ENCODE measurements at regions not wholly inside any gene's neighbourhood (a gene's known extent, or its start where the extent isn't known, plus 50 kb on each side); places are given as distances from the start of the nearest gene placed in this dataset.

GRCh38 chr1:87894062-87894461, 565.4 kb downstream of the LMO4 start:
- no peak for DNase-seq

GRCh38 chr1:87897481-87897880, 568.8 kb downstream of the LMO4 start:
- no peak for DNase-seq

- DNase-seq: no peak
Measured at GRCh38 chr1:87898431-87898830, 569.8 kb downstream of the LMO4 start.

GRCh38 chr1:87899017-87899416, 570.3 kb downstream of the LMO4 start:
- DNase-seq: no peak

- no peak for DNase-seq
Measured at GRCh38 chr1:87899746-87900145, 571.1 kb downstream of the LMO4 start.

GRCh38 chr1:87902830-87903229, 574.1 kb downstream of the LMO4 start:
- no peak for DNase-seq

GRCh38 chr1:87903242-87903641, 574.6 kb downstream of the LMO4 start:
- no peak for DNase-seq

GRCh38 chr1:87904651-87905050, 576.0 kb downstream of the LMO4 start:
- no peak for DNase-seq

- no peak for DNase-seq
Measured at GRCh38 chr1:87905651-87906050, 577.0 kb downstream of the LMO4 start.

GRCh38 chr1:87906078-87906477, 577.4 kb downstream of the LMO4 start:
- no peak for DNase-seq

GRCh38 chr1:87913361-87913760, 584.7 kb downstream of the LMO4 start:
- no peak for DNase-seq

- no peak for DNase-seq
Measured at GRCh38 chr1:87914396-87914795, 585.7 kb downstream of the LMO4 start.

GRCh38 chr1:87915771-87916170, 587.1 kb downstream of the LMO4 start:
- no peak for DNase-seq

GRCh38 chr1:87916965-87917364, 588.3 kb downstream of the LMO4 start:
- no peak for DNase-seq

GRCh38 chr1:87918398-87918797, 589.7 kb downstream of the LMO4 start:
- no peak for DNase-seq

GRCh38 chr1:87922885-87923284, 594.2 kb downstream of the LMO4 start:
- DNase-seq: no peak

GRCh38 chr1:87926131-87926830, 597.6 kb downstream of the LMO4 start:
- no peak for DNase-seq

GRCh38 chr1:87926921-87927320, 598.2 kb downstream of the LMO4 start:
- DNase-seq: no peak

GRCh38 chr1:87927391-87928280, 599.0 kb downstream of the LMO4 start:
- DNase-seq: no peak

GRCh38 chr1:87928623-87929022, 599.9 kb downstream of the LMO4 start:
- no peak for DNase-seq

GRCh38 chr1:87929906-87930305, 601.2 kb downstream of the LMO4 start:
- no peak for DNase-seq

GRCh38 chr1:87930796-87931195, 602.1 kb downstream of the LMO4 start:
- no peak for DNase-seq

GRCh38 chr1:87933171-87933570, 604.5 kb downstream of the LMO4 start:
- DNase-seq: no peak

- DNase-seq: no peak
Measured at GRCh38 chr1:87935130-87935529, 606.5 kb downstream of the LMO4 start.
